Breast epithelium (tissue), 4 donors: ENCODE measurements at regions not wholly inside any gene's neighbourhood (a gene's known extent, or its start where the extent isn't known, plus 50 kb on each side); places are given as distances from the start of the nearest gene placed in this dataset.
A peak's percentile ranks its signal among the peaks of the same experiment; 100 is the strongest.

Source experiments
- DNase-seq, 2 donors: peaks; one replicate each; pipeline ENCODE4 v3.0.0-alpha.2; 2019; ENCODE audit warnings: low spot score in 2 of 2
- H3K27ac ChIP-seq, 2 donors: fragments of 200-600 bp; sonication (generic) in 1 of 2; one replicate each; pipeline ENCODE4 v1.5.1; 2016 to 2019; ENCODE audit warnings: mild to moderate bottlenecking in 1 of 2
- H3K27me3 ChIP-seq, 2 donors: fragments of 200-600 bp; sonication (generic) in 1 of 2; one replicate each; pipeline versions ENCODE4 v1.5.1 to v1.6.0; 2017 to 2019; ENCODE audit warnings: control low read depth in 1 of 2, mild to moderate bottlenecking in 1 of 2
- H3K36me3 ChIP-seq: fragments of 200-600 bp; one replicate; pipeline ENCODE4 v1.5.1; 2019
- H3K4me1 ChIP-seq, 2 donors: fragments of 200-600 bp; sonication (generic); one replicate each; pipeline ENCODE4 v1.5.1; 2016 to 2019; ENCODE audit warnings: control low read depth in 1 of 2
- H3K4me3 ChIP-seq, 3 donors: fragments of 200-600 bp; sonication (generic); 1 replicate in 2 of 3; 2 replicates in 1 of 3; pipeline ENCODE4 v1.5.1; 2016 to 2019; ENCODE audit warnings: mild to moderate bottlenecking in 3 of 3, moderate library complexity in 2 of 3
- H3K9me3 ChIP-seq, 2 donors: fragments of 200-600 bp; sonication (generic) in 1 of 2; one replicate each; pipeline ENCODE4 v1.5.1; 2016 to 2019; ENCODE audit warnings: control low read depth in 1 of 2
- POLR2A ChIP-seq: fragments of 450-650 bp; IDR thresholded peaks from one replicate; pipeline ENCODE4 v1.6.1; 2016; ENCODE audit warnings: antibody characterized with exemption, mild to moderate bottlenecking, moderate library complexity
- POLR2AphosphoS5 ChIP-seq, 3 donors: sonication (generic); formaldehyde crosslinking; IDR thresholded peaks; one replicate each; pipeline ENCODE4 v1.6.1; 2017; ENCODE audit warnings: antibody characterized with exemption in 3 of 3
- intact Hi-C: fragments of 100-400 bp; cut with DNase I; formaldehyde crosslinking; loops from one replicate; pipeline ENCODE4 v1.15.1; 2023; ENCODE audit warnings: low total_unique reads
- TF ChIP-seq, protein P1 (sequence below), 3 donors: fragments of 450-650 bp; IDR thresholded peaks; one replicate each; pipeline ENCODE4 v1.5.1; 2016 to 2017; ENCODE audit warnings: antibody characterized with exemption in 3 of 3, mild to moderate bottlenecking in 3 of 3, moderate library complexity in 3 of 3

DNA sequence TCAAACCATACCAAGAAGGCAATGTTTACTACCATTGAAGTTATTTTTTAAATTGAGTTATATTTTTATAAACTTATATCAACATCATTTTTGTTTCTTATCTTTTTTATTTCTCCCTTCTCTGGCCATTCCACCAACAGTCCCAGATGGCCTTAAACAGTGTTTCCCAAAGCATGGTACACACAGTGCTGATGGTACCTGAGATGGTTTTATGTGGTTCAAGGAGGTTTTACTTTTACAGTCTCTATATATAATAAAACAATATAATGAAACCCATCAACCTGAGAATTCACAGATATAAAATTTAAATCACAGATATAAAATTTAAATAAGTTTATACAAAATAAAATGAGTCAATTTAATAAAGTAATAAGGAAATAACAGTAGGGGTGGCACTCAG, 65.1 kb upstream of the MSTN start:
- intact Hi-C loops, result no loop called here
- no peaks in the 10 kb centered on the region for H3K36me3 ChIP-seq
- H3K4me3 ChIP-seq, result no peak overlapping the region
- H3K9me3 ChIP-seq, result no peaks in the 10 kb centered on the region
- TF ChIP-seq POLR2AphosphoS5 (IDR thresholded peaks at IDR 0.05) (no peak), POLR2A (no peak)
- TF ChIP-seq, protein P1, sequence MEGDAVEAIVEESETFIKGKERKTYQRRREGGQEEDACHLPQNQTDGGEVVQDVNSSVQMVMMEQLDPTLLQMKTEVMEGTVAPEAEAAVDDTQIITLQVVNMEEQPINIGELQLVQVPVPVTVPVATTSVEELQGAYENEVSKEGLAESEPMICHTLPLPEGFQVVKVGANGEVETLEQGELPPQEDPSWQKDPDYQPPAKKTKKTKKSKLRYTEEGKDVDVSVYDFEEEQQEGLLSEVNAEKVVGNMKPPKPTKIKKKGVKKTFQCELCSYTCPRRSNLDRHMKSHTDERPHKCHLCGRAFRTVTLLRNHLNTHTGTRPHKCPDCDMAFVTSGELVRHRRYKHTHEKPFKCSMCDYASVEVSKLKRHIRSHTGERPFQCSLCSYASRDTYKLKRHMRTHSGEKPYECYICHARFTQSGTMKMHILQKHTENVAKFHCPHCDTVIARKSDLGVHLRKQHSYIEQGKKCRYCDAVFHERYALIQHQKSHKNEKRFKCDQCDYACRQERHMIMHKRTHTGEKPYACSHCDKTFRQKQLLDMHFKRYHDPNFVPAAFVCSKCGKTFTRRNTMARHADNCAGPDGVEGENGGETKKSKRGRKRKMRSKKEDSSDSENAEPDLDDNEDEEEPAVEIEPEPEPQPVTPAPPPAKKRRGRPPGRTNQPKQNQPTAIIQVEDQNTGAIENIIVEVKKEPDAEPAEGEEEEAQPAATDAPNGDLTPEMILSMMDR (IDR thresholded peaks at IDR 0.05), result no peak
- no peak overlapping the region for H3K27ac ChIP-seq
- H3K27me3 ChIP-seq, result no peaks in the 10 kb centered on the region
- DNase-seq, result no peak
- H3K4me1 ChIP-seq, result no peaks in the 10 kb centered on the region

DNA sequence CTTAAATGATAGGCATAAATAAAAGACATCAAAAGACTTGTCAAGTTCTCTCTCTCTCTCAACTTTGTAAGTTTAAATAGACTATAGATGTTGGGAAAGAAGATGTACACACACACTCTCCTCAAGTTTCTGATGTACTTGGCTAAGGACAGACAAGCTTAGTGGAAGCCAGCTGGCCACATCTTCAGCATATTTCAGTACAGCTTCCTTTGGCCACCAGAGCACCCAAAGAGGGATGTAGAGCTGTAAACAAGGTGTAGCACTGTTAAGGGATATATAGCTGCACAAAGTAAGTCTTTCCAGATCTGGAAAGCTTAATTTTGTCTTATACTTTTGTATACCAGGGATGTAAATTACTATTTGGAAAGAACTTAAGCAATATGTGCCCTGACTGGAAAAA, 64.3 kb upstream of the MSTN start:
- DNase-seq, result no peak
- Histone ChIP-seq H3K4me3 (no peak overlapping the region), H3K27ac (no peak overlapping the region), H3K9me3 (no peaks in the 10 kb centered on the region), H3K4me1 (no peaks in the 10 kb centered on the region), H3K36me3 (no peaks in the 10 kb centered on the region), H3K27me3 (no peaks in the 10 kb centered on the region)
- intact Hi-C loops, result no loop called here
- TF ChIP-seq POLR2A, result no peak
- TF ChIP-seq, protein P1 (IDR thresholded peaks at IDR 0.05), result no peak
- no peak for TF ChIP-seq POLR2AphosphoS5 (IDR thresholded peaks at IDR 0.05)

DNA sequence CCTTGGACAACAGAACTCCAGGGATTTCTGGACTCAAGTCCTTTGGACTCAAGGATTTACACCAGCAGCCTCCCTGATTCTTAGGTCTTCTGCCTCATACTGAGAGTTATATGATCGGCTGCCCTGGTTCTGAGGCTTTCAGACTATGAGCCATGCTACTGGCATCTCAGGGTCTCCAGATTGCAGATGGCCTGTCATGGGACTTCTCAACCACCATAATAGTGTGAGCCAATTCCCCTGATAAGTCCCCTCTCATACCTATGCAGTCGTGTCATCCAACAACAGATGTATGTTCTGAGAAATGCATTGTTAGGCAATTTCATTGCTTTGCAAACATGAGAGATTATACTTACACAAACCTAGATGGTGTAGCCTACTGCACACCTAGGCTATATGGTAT, 61.4 kb upstream of the MSTN start:
- Histone ChIP-seq H3K27me3 (no peaks in the 10 kb centered on the region), H3K9me3 (no peaks in the 10 kb centered on the region), H3K27ac (no peak overlapping the region), H3K36me3 (no peaks in the 10 kb centered on the region), H3K4me1 (no peaks in the 10 kb centered on the region), H3K4me3 (no peak overlapping the region)
- no peak for DNase-seq
- TF ChIP-seq POLR2A (no peak), POLR2AphosphoS5 (IDR thresholded peaks at IDR 0.05) (no peak)
- TF ChIP-seq, protein P1 (IDR thresholded peaks at IDR 0.05), result no peak
- intact Hi-C loops, result no loop called here

DNA sequence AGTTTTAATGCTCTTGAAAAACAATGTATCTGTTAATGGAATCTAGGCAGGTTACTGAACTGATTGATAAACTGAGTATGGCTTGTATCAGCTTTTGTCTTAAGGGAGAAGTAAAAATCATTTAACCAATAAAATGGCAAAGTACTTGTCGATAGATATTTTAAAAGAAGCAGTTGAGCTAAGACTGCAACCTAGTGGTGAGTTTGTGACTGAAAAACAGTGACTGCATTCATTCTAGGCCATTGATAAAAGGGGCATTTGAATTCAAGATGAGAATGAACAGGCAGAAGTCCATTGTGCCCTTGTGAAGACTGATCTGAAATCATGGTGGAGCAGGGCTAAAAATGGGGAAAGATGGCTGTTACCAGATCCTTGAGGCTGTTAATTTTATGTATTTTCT, 59.4 kb upstream of the MSTN start:
- H3K4me1 ChIP-seq, result no peaks in the 10 kb centered on the region
- no peaks in the 10 kb centered on the region for H3K9me3 ChIP-seq
- H3K4me3 ChIP-seq, result no peak overlapping the region
- TF ChIP-seq POLR2A (no peak), POLR2AphosphoS5 (IDR thresholded peaks at IDR 0.05) (no peak)
- TF ChIP-seq, protein P1 (IDR thresholded peaks at IDR 0.05), result peak in 1 of 3 donors; percentile 12
- no peak for DNase-seq
- intact Hi-C loops, result no loop called here
- no peaks in the 10 kb centered on the region for H3K27me3 ChIP-seq
- no peak overlapping the region for H3K27ac ChIP-seq
- H3K36me3 ChIP-seq, result no peaks in the 10 kb centered on the region

DNA sequence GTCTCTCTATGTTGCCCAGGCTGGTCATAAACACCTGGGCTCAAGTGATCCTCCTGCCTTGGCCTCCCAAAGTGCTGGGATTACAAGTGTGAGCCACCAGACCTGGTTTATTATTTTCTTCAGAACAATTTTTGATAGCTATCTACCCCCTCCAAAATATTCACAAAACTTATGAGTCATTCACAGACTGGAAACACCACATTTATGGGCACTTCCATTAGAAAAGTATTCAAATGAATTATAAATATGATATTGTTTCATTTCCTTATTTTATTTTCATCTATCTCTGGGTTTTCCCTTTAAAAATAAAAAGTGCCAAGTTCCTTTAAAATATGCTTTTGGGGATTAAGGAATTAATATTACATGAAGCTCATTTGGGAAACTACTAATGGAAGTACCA, 58.8 kb upstream of the MSTN start:
- no peak for DNase-seq
- Histone ChIP-seq H3K27ac (no peak overlapping the region), H3K36me3 (no peaks in the 10 kb centered on the region), H3K4me3 (no peak overlapping the region), H3K27me3 (no peaks in the 10 kb centered on the region), H3K9me3 (no peaks in the 10 kb centered on the region), H3K4me1 (no peaks in the 10 kb centered on the region)
- intact Hi-C loops, result no loop called here
- TF ChIP-seq, protein P1 (IDR thresholded peaks at IDR 0.05), result no peak
